ENCODE measurements at regions not wholly inside any gene's neighbourhood (a gene's known extent, or its start where the extent isn't known, plus 50 kb on each side); places are given as distances from the start of the nearest gene placed in this dataset.

DNA sequence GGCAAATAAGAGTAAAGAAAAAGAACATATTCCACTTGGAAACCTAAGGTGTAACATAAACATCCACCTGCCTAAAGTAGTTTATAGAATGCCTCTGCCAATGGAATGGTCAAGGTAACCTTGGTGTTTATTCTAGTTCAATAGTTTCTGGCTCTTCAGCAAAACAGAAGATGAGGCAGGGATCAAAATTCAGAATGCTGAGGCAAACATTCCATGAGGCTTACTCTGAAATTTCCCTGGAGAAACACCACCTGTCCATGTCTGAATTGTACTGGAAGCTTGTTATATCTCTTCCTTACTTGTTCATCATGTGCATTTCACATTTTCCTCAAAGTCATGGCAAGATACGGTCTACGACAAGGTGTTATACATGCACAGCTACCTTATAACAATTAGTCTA is 1862.4 kb upstream of the ACO1 start:
- Histone ChIP-seq H3K4me3 (ENCODE audit: low read depth, low read length) (no peak overlapping the region), H3K18ac (ENCODE audit: low read length) (no peak overlapping the region), H3K27ac (ENCODE audit: low read depth, low read length) (no peak overlapping the region), H3K27me3 (ENCODE audit: insufficient read depth, low read length) (no peaks in the 10 kb centered on the region), H2AK5ac (ENCODE audit: low read length) (no peak overlapping the region), H3K4me2 (ENCODE audit: low read length) (no peak overlapping the region), H2AFZ (ENCODE audit: insufficient read depth, low read length, poor library complexity) (no peak overlapping the region), H2BK12ac (ENCODE audit: low read length) (no peak overlapping the region), H3K9ac (ENCODE audit: low read length) (no peak overlapping the region), H3K9me3 (ENCODE audit: insufficient read depth, low read depth, low read length) (no peaks in the 10 kb centered on the region), H3K79me2 (ENCODE audit: control insufficient read depth, insufficient read depth, low read length, poor library complexity) (no peaks in the 10 kb centered on the region), H4K8ac (ENCODE audit: low read depth, low read length) (no peak overlapping the region), H2BK120ac (ENCODE audit: insufficient read depth, low read length, poor library complexity) (no peak overlapping the region), H4K91ac (ENCODE audit: low read depth, low read length) (no peak overlapping the region), H3K23ac (ENCODE audit: low read length) (no peak overlapping the region), H4K12ac (ENCODE audit: low read depth, low read length) (no peak overlapping the region), H3K36me3 (ENCODE audit: control insufficient read depth in 1 of 2, insufficient read depth in 2 of 2, low read length in 2 of 2) (no peaks in the 10 kb centered on the region), H3K4ac (ENCODE audit: low read depth, low read length) (no peak overlapping the region), H2BK5ac (ENCODE audit: low read depth, low read length, poor library complexity) (no peak overlapping the region), H3K14ac (ENCODE audit: low read length) (no peak overlapping the region), H3K79me1 (ENCODE audit: low read length) (no peaks in the 10 kb centered on the region), H3K4me1 (ENCODE audit: control insufficient read depth in 1 of 2, insufficient read depth in 2 of 2, low read length in 2 of 2) (no peaks in the 10 kb centered on the region)
- DNase-seq = no peak
- WGBS (ENCODE audit: extremely low coverage, insufficient coverage, insufficient read length) = no CpG with 5 or more reads among the region's 2 CpGs

DNA sequence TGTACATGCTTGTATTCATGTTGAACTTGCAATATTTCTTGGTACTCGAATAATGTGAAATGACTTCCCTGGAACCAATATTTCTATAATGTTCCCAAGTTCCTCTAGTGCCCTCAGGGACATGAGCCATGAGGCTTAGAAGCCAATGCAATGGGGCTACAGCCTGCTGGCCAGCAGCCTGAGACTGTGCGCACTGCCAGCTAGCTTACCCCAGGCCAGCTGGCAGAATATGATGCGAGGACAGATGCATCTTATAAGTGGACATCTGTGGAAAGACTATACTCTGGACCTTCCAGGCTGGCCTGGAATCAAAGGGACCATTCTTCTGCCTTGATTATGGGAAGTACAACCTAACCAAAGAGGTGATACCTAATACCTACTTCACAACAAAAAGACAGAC is 1862.0 kb upstream of the ACO1 start:
- H4K12ac ChIP-seq (ENCODE audit: low read depth, low read length) = no peak overlapping the region
- H3K9ac ChIP-seq (ENCODE audit: low read length) = no peak overlapping the region
- H3K36me3 ChIP-seq (ENCODE audit: control insufficient read depth in 1 of 2, insufficient read depth in 2 of 2, low read length in 2 of 2) = no peaks in the 10 kb centered on the region
- no peaks in the 10 kb centered on the region for H3K27me3 ChIP-seq (ENCODE audit: insufficient read depth, low read length)
- no peak for DNase-seq
- no CpG with 5 or more reads among the region's 3 CpGs for WGBS (ENCODE audit: extremely low coverage, insufficient coverage, insufficient read length)
- no peak overlapping the region for H3K4ac ChIP-seq (ENCODE audit: low read depth, low read length)
- H2BK12ac ChIP-seq (ENCODE audit: low read length) = no peak overlapping the region
- H3K4me2 ChIP-seq (ENCODE audit: low read length) = no peak overlapping the region
- no peaks in the 10 kb centered on the region for H3K79me1 ChIP-seq (ENCODE audit: low read length)
- no peak overlapping the region for H2AK5ac ChIP-seq (ENCODE audit: low read length)
- no peak overlapping the region for H3K18ac ChIP-seq (ENCODE audit: low read length)
- H3K4me3 ChIP-seq (ENCODE audit: low read depth, low read length) = no peak overlapping the region
- no peak overlapping the region for H4K8ac ChIP-seq (ENCODE audit: low read depth, low read length)
- no peak overlapping the region for H3K27ac ChIP-seq (ENCODE audit: low read depth, low read length)
- no peak overlapping the region for H4K91ac ChIP-seq (ENCODE audit: low read depth, low read length)
- no peak overlapping the region for H2BK120ac ChIP-seq (ENCODE audit: insufficient read depth, low read length, poor library complexity)
- H2AFZ ChIP-seq (ENCODE audit: insufficient read depth, low read length, poor library complexity) = no peak overlapping the region
- no peaks in the 10 kb centered on the region for H3K4me1 ChIP-seq (ENCODE audit: control insufficient read depth in 1 of 2, insufficient read depth in 2 of 2, low read length in 2 of 2)
- H3K23ac ChIP-seq (ENCODE audit: low read length) = no peak overlapping the region
- H3K79me2 ChIP-seq (ENCODE audit: control insufficient read depth, insufficient read depth, low read length, poor library complexity) = no peaks in the 10 kb centered on the region
- H2BK5ac ChIP-seq (ENCODE audit: low read depth, low read length, poor library complexity) = no peak overlapping the region
- H3K14ac ChIP-seq (ENCODE audit: low read length) = no peak overlapping the region
- H3K9me3 ChIP-seq (ENCODE audit: insufficient read depth, low read depth, low read length) = no peaks in the 10 kb centered on the region

DNA sequence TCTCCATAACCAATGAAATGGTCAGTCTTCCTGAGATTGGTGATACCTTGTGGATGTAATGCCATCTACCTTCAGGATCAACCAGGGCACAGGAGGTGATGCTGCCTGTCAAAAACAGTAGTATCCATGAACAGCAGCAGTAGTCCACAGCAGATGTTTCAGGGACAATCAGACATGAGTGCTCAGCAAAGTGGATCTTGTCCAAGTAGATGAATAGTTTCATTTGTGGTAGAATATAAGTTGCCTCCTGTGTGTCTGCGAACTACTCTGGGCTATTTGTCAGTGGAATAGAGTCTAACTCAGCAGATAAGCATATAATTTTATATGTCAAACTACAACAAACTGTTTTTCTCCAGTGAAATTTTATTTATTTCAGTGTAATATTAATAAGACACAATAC is 1860.1 kb upstream of the ACO1 start:
- H3K18ac ChIP-seq (ENCODE audit: low read length) = no peak overlapping the region
- no peaks in the 10 kb centered on the region for H3K79me1 ChIP-seq (ENCODE audit: low read length)
- no peaks in the 10 kb centered on the region for H3K27me3 ChIP-seq (ENCODE audit: insufficient read depth, low read length)
- H3K79me2 ChIP-seq (ENCODE audit: control insufficient read depth, insufficient read depth, low read length, poor library complexity) = no peaks in the 10 kb centered on the region
- no peak overlapping the region for H2AK5ac ChIP-seq (ENCODE audit: low read length)
- no peak overlapping the region for H4K12ac ChIP-seq (ENCODE audit: low read depth, low read length)
- no peak overlapping the region for H3K4me3 ChIP-seq (ENCODE audit: low read depth, low read length)
- H3K27ac ChIP-seq (ENCODE audit: low read depth, low read length) = no peak overlapping the region
- no peak overlapping the region for H2BK12ac ChIP-seq (ENCODE audit: low read length)
- H3K36me3 ChIP-seq (ENCODE audit: control insufficient read depth in 1 of 2, insufficient read depth in 2 of 2, low read length in 2 of 2) = no peaks in the 10 kb centered on the region
- H3K4ac ChIP-seq (ENCODE audit: low read depth, low read length) = no peak overlapping the region
- H3K14ac ChIP-seq (ENCODE audit: low read length) = no peak overlapping the region
- H4K91ac ChIP-seq (ENCODE audit: low read depth, low read length) = no peak overlapping the region
- no peak for DNase-seq
- no CpG with 5 or more reads among the region's 1 CpG for WGBS (ENCODE audit: extremely low coverage, insufficient coverage, insufficient read length)
- H4K8ac ChIP-seq (ENCODE audit: low read depth, low read length) = no peak overlapping the region
- no peak overlapping the region for H2BK120ac ChIP-seq (ENCODE audit: insufficient read depth, low read length, poor library complexity)
- no peak overlapping the region for H3K9ac ChIP-seq (ENCODE audit: low read length)
- H2BK5ac ChIP-seq (ENCODE audit: low read depth, low read length, poor library complexity) = no peak overlapping the region
- peak overlapping the region; percentile 53 for H3K23ac ChIP-seq (ENCODE audit: low read length)
- H3K9me3 ChIP-seq (ENCODE audit: insufficient read depth, low read depth, low read length) = no peaks in the 10 kb centered on the region
- H3K4me1 ChIP-seq (ENCODE audit: control insufficient read depth in 1 of 2, insufficient read depth in 2 of 2, low read length in 2 of 2) = no peaks in the 10 kb centered on the region
- H2AFZ ChIP-seq (ENCODE audit: insufficient read depth, low read length, poor library complexity) = no peak overlapping the region
- H3K4me2 ChIP-seq (ENCODE audit: low read length) = no peak overlapping the region

DNA sequence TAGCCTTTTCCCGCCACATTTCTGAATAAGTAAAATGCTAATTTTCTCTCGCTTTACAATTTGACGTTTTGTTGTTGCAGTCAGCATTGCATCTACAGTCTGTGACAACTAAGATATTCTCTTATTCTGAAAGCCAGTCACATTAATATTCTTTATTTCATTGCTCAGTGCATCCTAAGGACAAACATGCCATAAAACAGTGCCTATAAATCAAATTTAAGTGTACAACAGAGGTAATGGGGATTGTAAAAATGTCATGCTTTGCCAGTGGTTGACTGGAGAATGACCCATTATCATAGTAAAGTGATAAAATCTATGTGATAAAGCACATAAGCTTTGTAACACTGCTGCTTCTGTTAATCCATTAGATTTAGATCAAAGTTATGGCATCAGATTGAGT is 1850.0 kb upstream of the ACO1 start:
- Histone ChIP-seq H2BK120ac (ENCODE audit: insufficient read depth, low read length, poor library complexity) (no peak overlapping the region), H4K8ac (ENCODE audit: low read depth, low read length) (no peak overlapping the region), H3K79me2 (ENCODE audit: control insufficient read depth, insufficient read depth, low read length, poor library complexity) (no peaks in the 10 kb centered on the region), H3K9me3 (ENCODE audit: insufficient read depth, low read depth, low read length) (peaks cover 6% of the 10 kb centered on the region), H3K4me2 (ENCODE audit: low read length) (no peak overlapping the region), H3K4me3 (ENCODE audit: low read depth, low read length) (no peak overlapping the region), H3K14ac (ENCODE audit: low read length) (no peak overlapping the region), H2BK5ac (ENCODE audit: low read depth, low read length, poor library complexity) (no peak overlapping the region), H3K79me1 (ENCODE audit: low read length) (no peaks in the 10 kb centered on the region), H4K91ac (ENCODE audit: low read depth, low read length) (no peak overlapping the region), H3K4ac (ENCODE audit: low read depth, low read length) (no peak overlapping the region), H3K36me3 (ENCODE audit: control insufficient read depth in 1 of 2, insufficient read depth in 2 of 2, low read length in 2 of 2) (peaks cover 0 to 2% of the 10 kb centered on the region in 2 experiments), H4K12ac (ENCODE audit: low read depth, low read length) (no peak overlapping the region), H3K18ac (ENCODE audit: low read length) (no peak overlapping the region), H3K4me1 (ENCODE audit: control insufficient read depth in 1 of 2, insufficient read depth in 2 of 2, low read length in 2 of 2) (no peaks in the 10 kb centered on the region), H2AK5ac (ENCODE audit: low read length) (no peak overlapping the region), H2BK12ac (ENCODE audit: low read length) (no peak overlapping the region), H3K9ac (ENCODE audit: low read length) (no peak overlapping the region), H3K27ac (ENCODE audit: low read depth, low read length) (no peak overlapping the region), H2AFZ (ENCODE audit: insufficient read depth, low read length, poor library complexity) (no peak overlapping the region), H3K23ac (ENCODE audit: low read length) (no peak overlapping the region), H3K27me3 (ENCODE audit: insufficient read depth, low read length) (no peaks in the 10 kb centered on the region)
- no CpG with 5 or more reads among the region's 3 CpGs for WGBS (ENCODE audit: extremely low coverage, insufficient coverage, insufficient read length)
- no peak for DNase-seq
